RWPE2 (cell line): ENCODE measurements at regions not wholly inside any gene's neighbourhood (a gene's known extent, or its start where the extent isn't known, plus 50 kb on each side); places are given as distances from the start of the nearest gene placed in this dataset.

ENCODE experiments used
- ATAC-seq: fragments of 200-7000 bp; cut with Tn5 transposase; 3 replicates; pipeline ENCODE4 v1.9.1; 2021; ENCODE audit warnings: low read depth
- DNase-seq: peaks from one replicate; pipeline ENCODE4 v3.0.0-alpha.2; 2020; ENCODE audit warnings: low spot score
- H3K27ac ChIP-seq: fragments of 450-650 bp; 2 replicates; pipeline ENCODE4 v1.5.1; 2017; ENCODE audit warnings: mild to moderate bottlenecking; ENCODE audit not compliant: poor library complexity, severe bottlenecking
- H3K27me3 ChIP-seq: fragments of 250-450 bp; sonication (Bioruptor Pico); 2 replicates; pipeline ENCODE4 v1.5.1; 2021; ENCODE audit warnings: mild to moderate bottlenecking, moderate library complexity; ENCODE audit not compliant: insufficient read depth, poor library complexity, severe bottlenecking
- H3K36me3 ChIP-seq: fragments of 250-450 bp; sonication (Bioruptor Pico); 2 replicates; pipeline ENCODE4 v1.5.1; 2020; ENCODE audit warnings: low read depth, mild to moderate bottlenecking, moderate library complexity
- H3K4me1 ChIP-seq: fragments of 250-450 bp; sonication (Bioruptor Pico); 2 replicates; pipeline ENCODE4 v1.5.1; 2021; ENCODE audit warnings: mild to moderate bottlenecking, moderate library complexity; ENCODE audit not compliant: insufficient read depth, poor library complexity, severe bottlenecking
- H3K4me3 ChIP-seq: fragments of 250-450 bp; sonication (Bioruptor Pico); 2 replicates; pipeline ENCODE4 v1.5.1; 2021; ENCODE audit warnings: mild to moderate bottlenecking, moderate library complexity; ENCODE audit not compliant: severe bottlenecking
- H3K9me3 ChIP-seq: fragments of 250-450 bp; sonication (Bioruptor Pico); 2 replicates; pipeline ENCODE4 v1.5.1; 2021; ENCODE audit warnings: mild to moderate bottlenecking, moderate library complexity; ENCODE audit not compliant: severe bottlenecking
- TF ChIP-seq, protein P1 (sequence below): fragments of 450-650 bp; IDR thresholded peaks from one replicate; pipeline ENCODE4 v1.5.1; 2017; ENCODE audit warnings: mild to moderate bottlenecking, moderate library complexity; ENCODE audit not compliant: poor library complexity, severe bottlenecking

DNA sequence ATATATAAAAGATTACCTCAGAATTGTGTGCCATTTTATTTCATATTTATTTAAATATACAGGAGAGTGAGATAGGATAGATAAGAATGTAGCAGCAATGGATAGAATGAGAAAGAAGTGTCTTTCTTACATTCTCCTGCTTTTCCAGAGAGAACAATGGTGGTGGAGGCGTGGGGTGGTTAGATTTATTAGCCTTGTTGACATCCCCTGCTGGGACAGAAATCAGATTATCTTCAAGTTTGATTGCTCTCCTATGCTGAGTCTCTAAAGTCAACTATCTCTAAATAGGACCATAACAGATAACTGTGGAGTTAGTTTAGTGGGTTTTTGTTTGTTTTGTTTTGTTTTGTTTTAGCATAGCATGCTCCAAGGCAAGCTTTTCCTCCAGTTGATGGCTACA, 397.6 kb downstream of the LRFN5 start:
- Histone ChIP-seq H3K27me3 (peaks cover 22% of the 10 kb centered on the region), H3K9me3 (no peaks in the 10 kb centered on the region), H3K4me3 (no peak overlapping the region), H3K36me3 (no peaks in the 10 kb centered on the region), H3K4me1 (peaks cover 7% of the 10 kb centered on the region), H3K27ac (no peak overlapping the region)
- TF ChIP-seq, protein P1, sequence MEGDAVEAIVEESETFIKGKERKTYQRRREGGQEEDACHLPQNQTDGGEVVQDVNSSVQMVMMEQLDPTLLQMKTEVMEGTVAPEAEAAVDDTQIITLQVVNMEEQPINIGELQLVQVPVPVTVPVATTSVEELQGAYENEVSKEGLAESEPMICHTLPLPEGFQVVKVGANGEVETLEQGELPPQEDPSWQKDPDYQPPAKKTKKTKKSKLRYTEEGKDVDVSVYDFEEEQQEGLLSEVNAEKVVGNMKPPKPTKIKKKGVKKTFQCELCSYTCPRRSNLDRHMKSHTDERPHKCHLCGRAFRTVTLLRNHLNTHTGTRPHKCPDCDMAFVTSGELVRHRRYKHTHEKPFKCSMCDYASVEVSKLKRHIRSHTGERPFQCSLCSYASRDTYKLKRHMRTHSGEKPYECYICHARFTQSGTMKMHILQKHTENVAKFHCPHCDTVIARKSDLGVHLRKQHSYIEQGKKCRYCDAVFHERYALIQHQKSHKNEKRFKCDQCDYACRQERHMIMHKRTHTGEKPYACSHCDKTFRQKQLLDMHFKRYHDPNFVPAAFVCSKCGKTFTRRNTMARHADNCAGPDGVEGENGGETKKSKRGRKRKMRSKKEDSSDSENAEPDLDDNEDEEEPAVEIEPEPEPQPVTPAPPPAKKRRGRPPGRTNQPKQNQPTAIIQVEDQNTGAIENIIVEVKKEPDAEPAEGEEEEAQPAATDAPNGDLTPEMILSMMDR: no peak
- no peak for ATAC-seq
- no peak for DNase-seq

DNA sequence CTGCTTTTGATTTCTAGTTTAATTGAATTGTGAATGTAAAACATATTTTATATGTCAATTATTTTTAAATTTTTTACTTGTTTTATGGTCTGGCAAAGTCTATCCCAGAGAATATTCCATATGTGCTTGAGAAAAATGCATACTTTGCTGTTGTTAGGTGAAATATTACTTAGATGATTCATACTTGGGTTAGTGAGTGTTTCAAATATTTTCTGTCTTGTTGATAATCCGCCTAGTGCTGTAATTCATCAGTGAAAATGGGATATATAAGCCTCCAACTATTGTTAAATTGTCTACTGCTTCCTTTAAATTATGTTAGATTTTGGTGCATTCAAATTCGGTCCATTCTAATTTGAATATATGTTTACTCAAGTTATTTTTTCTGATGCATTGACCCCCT, 395.5 kb downstream of the LRFN5 start:
- H3K9me3 ChIP-seq: no peaks in the 10 kb centered on the region
- peaks cover 7% of the 10 kb centered on the region for H3K4me1 ChIP-seq
- peak; percentile 49; the same call in 1 of the 3 replicates for ATAC-seq
- TF ChIP-seq, protein P1: no peak
- no peak overlapping the region for H3K4me3 ChIP-seq
- no peaks in the 10 kb centered on the region for H3K36me3 ChIP-seq
- no peak for DNase-seq
- H3K27me3 ChIP-seq: peaks cover 19% of the 10 kb centered on the region
- no peak overlapping the region for H3K27ac ChIP-seq

- ATAC-seq (no peak), DNase-seq (no peak)
- Histone ChIP-seq H3K9me3 (no peaks in the 10 kb centered on the region), H3K4me1 (peaks cover 7% of the 10 kb centered on the region), H3K27ac (no peak overlapping the region), H3K36me3 (no peaks in the 10 kb centered on the region), H3K4me3 (no peak overlapping the region), H3K27me3 (peaks cover 19% of the 10 kb centered on the region)
- TF ChIP-seq, protein P1: no peak
These were observed 394.8 kb downstream of the LRFN5 start for GRCh38 chr14:42001431-42001830.

- peaks cover 7% of the 10 kb centered on the region for H3K4me1 ChIP-seq
- H3K27me3 ChIP-seq: peaks cover 14% of the 10 kb centered on the region
- no peaks in the 10 kb centered on the region for H3K36me3 ChIP-seq
- DNase-seq (no peak), ATAC-seq (peak; percentile 64; the same call in 1 of the 3 replicates)
- H3K27ac ChIP-seq: no peak overlapping the region
- TF ChIP-seq, protein P1: no peak
- H3K9me3 ChIP-seq: no peaks in the 10 kb centered on the region
- no peak overlapping the region for H3K4me3 ChIP-seq
These were observed 393.8 kb downstream of the LRFN5 start for GRCh38 chr14:42000450-42000849.

- H3K4me1 ChIP-seq: no peaks in the 10 kb centered on the region
- DNase-seq (no peak), ATAC-seq (no peak)
- no peaks in the 10 kb centered on the region for H3K9me3 ChIP-seq
- TF ChIP-seq, protein P1: no peak
- H3K27ac ChIP-seq: no peak overlapping the region
- H3K4me3 ChIP-seq: no peak overlapping the region
- H3K27me3 ChIP-seq: peaks cover 17% of the 10 kb centered on the region
- no peaks in the 10 kb centered on the region for H3K36me3 ChIP-seq
These were observed 387.0 kb downstream of the LRFN5 start for GRCh38 chr14:41993687-41994086.
